ENCODE measurements at regions not wholly inside any gene's neighbourhood (a gene's known extent, or its start where the extent isn't known, plus 50 kb on each side); places are given as distances from the start of the nearest gene placed in this dataset.
A peak's percentile ranks its signal among the peaks of the same experiment; 100 is the strongest.

- no peak overlapping the region for H3K27ac ChIP-seq
- H3K27me3 ChIP-seq = no peaks in the 10 kb centered on the region
- H3K36me3 ChIP-seq = no peaks in the 10 kb centered on the region
- no peak for TF ChIP-seq EP300 (IDR thresholded peaks at IDR 0.05)
- TF ChIP-seq CTCF (IDR thresholded peaks at IDR 0.05) = no peak
- TF ChIP-seq POLR2AphosphoS5 (IDR thresholded peaks at IDR 0.05) = no peak
- no peak for TF ChIP-seq POLR2A (IDR thresholded peaks at IDR 0.05)
- H3K4me3 ChIP-seq = no peak overlapping the region
- intact Hi-C loops (cut with DNase I) = loop anchor here (10.0 kb wide), 2 partner anchors 456 to 554 kb away; no protein-coding TSS in a partner anchor
- no peak for DNase-seq
- H3K9me3 ChIP-seq = no peaks in the 10 kb centered on the region
- peaks cover 0 to 4% (median 0%) of the 10 kb centered on the region in 4 donors for H3K4me1 ChIP-seq
Measured at GRCh38 chr4:123659262-123659661, 262.7 kb downstream of the SPRY1 start.

GRCh38 chr4:123659730-123660129, 263.1 kb downstream of the SPRY1 start:
- H3K36me3 ChIP-seq = no peaks in the 10 kb centered on the region
- 82 to 84% methylated on average over 1 of the region's 1 CpG for WGBS, 2 donors
- intact Hi-C loops (cut with DNase I) = loop anchor here (10.0 kb wide), 2 partner anchors 455 to 555 kb away; no protein-coding TSS in a partner anchor
- peak in 2 of 4 experiments; percentile 8 to 12 for TF ChIP-seq CTCF (IDR thresholded peaks at IDR 0.05)
- no peak for TF ChIP-seq POLR2AphosphoS5 (IDR thresholded peaks at IDR 0.05)
- H3K9me3 ChIP-seq = no peaks in the 10 kb centered on the region
- peaks cover 0 to 4% (median 0%) of the 10 kb centered on the region in 4 donors for H3K4me1 ChIP-seq
- no peak for DNase-seq
- H3K27ac ChIP-seq = no peak overlapping the region
- H3K27me3 ChIP-seq = no peaks in the 10 kb centered on the region
- H3K4me3 ChIP-seq = no peak overlapping the region

GRCh38 chr4:123661080-123661737, 264.6 kb downstream of the SPRY1 start:
- Histone ChIP-seq H3K9me3 (no peaks in the 10 kb centered on the region), H3K4me3 (no peak overlapping the region), H3K36me3 (no peaks in the 10 kb centered on the region), H3K27ac (no peak overlapping the region), H3K27me3 (no peaks in the 10 kb centered on the region), H3K4me1 (peaks cover 0 to 4% (median 0%) of the 10 kb centered on the region in 4 donors)
- no peak for TF ChIP-seq POLR2A (IDR thresholded peaks at IDR 0.05)
- peak in 3 of 4 experiments; percentile 18 to 36 (median 29) for TF ChIP-seq CTCF (IDR thresholded peaks at IDR 0.05)
- TF ChIP-seq EP300 (IDR thresholded peaks at IDR 0.05) = no peak
- DNase-seq = no peak
- intact Hi-C loops (cut with DNase I) = no loop called here

GRCh38 chr4:123662827-123663226, 266.2 kb downstream of the SPRY1 start:
- no peak for DNase-seq
- Histone ChIP-seq H3K27me3 (no peaks in the 10 kb centered on the region), H3K9me3 (no peaks in the 10 kb centered on the region), H3K4me3 (no peak overlapping the region), H3K27ac (no peak overlapping the region), H3K4me1 (peaks cover 0 to 4% (median 0%) of the 10 kb centered on the region in 4 donors), H3K36me3 (no peaks in the 10 kb centered on the region)
- intact Hi-C loops (cut with DNase I) = no loop called here
- TF ChIP-seq CTCF (IDR thresholded peaks at IDR 0.05) (no peak), POLR2A (IDR thresholded peaks at IDR 0.05) (no peak), EP300 (IDR thresholded peaks at IDR 0.05) (no peak), POLR2AphosphoS5 (IDR thresholded peaks at IDR 0.05) (no peak)

GRCh38 chr4:123666486-123666885, 269.9 kb downstream of the SPRY1 start:
- WGBS, 2 donors = 94 to 96% methylated on average over 5 of the region's 5 CpGs
- TF ChIP-seq CTCF (IDR thresholded peaks at IDR 0.05) (no peak), POLR2A (IDR thresholded peaks at IDR 0.05) (no peak)
- intact Hi-C loops (cut with DNase I) = no loop called here
- no peak overlapping the region for H3K4me3 ChIP-seq
- no peaks in the 10 kb centered on the region for H3K4me1 ChIP-seq
- no peaks in the 10 kb centered on the region for H3K36me3 ChIP-seq
- H3K27me3 ChIP-seq = no peaks in the 10 kb centered on the region
- H3K9me3 ChIP-seq = no peaks in the 10 kb centered on the region
- no peak overlapping the region for H3K27ac ChIP-seq
- DNase-seq = no peak

All from sigmoid colon (tissue), 6 donors.